HG03575 (cell line): ENCODE measurements at regions not wholly inside any gene's neighbourhood (a gene's known extent, or its start where the extent isn't known, plus 50 kb on each side); places are given as distances from the start of the nearest gene placed in this dataset.

Source experiments
- ATAC-seq: cut with Tn5 transposase; IDR thresholded peaks from one replicate; pipeline ENCODE4 v1.9.1; 2021; ENCODE audit not compliant: unreplicated experiment, insufficient number of reproducible peaks, low FRiP score; ENCODE audit errors: extremely low read depth

- no peak for ATAC-seq
Measured at GRCh38 chr13:40058757-40059236, 403.3 kb downstream of the COG6 start.

GRCh38 chr13:40059540-40060232 is 404.2 kb downstream of the COG6 start:
- no peak for ATAC-seq

- no peak for ATAC-seq
Measured at GRCh38 chr13:40060296-40061007, 405.0 kb downstream of the COG6 start.

GRCh38 chr13:40061466-40062450 is 406.3 kb downstream of the COG6 start:
- ATAC-seq: no peak

- ATAC-seq: no peak
Measured at GRCh38 chr13:40063278-40063698, 407.8 kb downstream of the COG6 start.

- ATAC-seq: no peak
Measured at GRCh38 chr13:40063703-40064102, 408.2 kb downstream of the COG6 start.

GRCh38 chr13:40064154-40065097 is 409.0 kb downstream of the COG6 start:
- no peak for ATAC-seq

- ATAC-seq: no peak
Measured at GRCh38 chr13:40069173-40070044, 413.9 kb downstream of the COG6 start.

- ATAC-seq: no peak
Measured at GRCh38 chr13:40070357-40070756, 414.9 kb downstream of the COG6 start.

- no peak for ATAC-seq
Measured at GRCh38 chr13:40072663-40073120, 417.2 kb downstream of the COG6 start.

- ATAC-seq: no peak
Measured at GRCh38 chr13:40074338-40074737, 418.9 kb downstream of the COG6 start.

GRCh38 chr13:40075281-40075680 is 419.8 kb downstream of the COG6 start:
- no peak for ATAC-seq

GRCh38 chr13:40076765-40077362 is 421.4 kb downstream of the COG6 start:
- no peak for ATAC-seq

- ATAC-seq: no peak
Measured at GRCh38 chr13:40077396-40078027, 422.1 kb downstream of the COG6 start.

GRCh38 chr13:40079721-40080120 is 424.3 kb downstream of the COG6 start:
- no peak for ATAC-seq

GRCh38 chr13:40080676-40081075 is 425.2 kb downstream of the COG6 start:
- no peak for ATAC-seq

GRCh38 chr13:40082639-40083038 is 427.2 kb downstream of the COG6 start:
- ATAC-seq: no peak
